OCI-LY1 (cell line): ENCODE measurements at regions not wholly inside any gene's neighbourhood (a gene's known extent, or its start where the extent isn't known, plus 50 kb on each side); places are given as distances from the start of the nearest gene placed in this dataset.

Source experiments
- H2AFZ ChIP-seq: fragments of 200-600 bp; sonication (generic), shearing (Covaris generic); 2 replicates; pipeline ENCODE4 v1.6.0; 2014; ENCODE audit warnings: antibody characterized with exemption, mild to moderate bottlenecking, low read length
- H3F3A ChIP-seq: fragments of 200-600 bp; sonication (generic), shearing (Covaris generic); 2 replicates; pipeline ENCODE4 v1.6.0; 2014; ENCODE audit warnings: mild to moderate bottlenecking, antibody characterized with exemption, low read length, moderate library complexity; ENCODE audit not compliant: insufficient read depth
- H3K27ac ChIP-seq: fragments of 200-600 bp; sonication (generic); 2 replicates; pipeline ENCODE4 v1.5.1; 2014; ENCODE audit warnings: low read length, mixed run types, mild to moderate bottlenecking, low read depth; ENCODE audit not compliant: poor library complexity, severe bottlenecking
- H3K27me3 ChIP-seq: fragments of 200-600 bp; sonication (generic); 2 replicates; pipeline ENCODE4 v1.6.0; 2014; ENCODE audit warnings: antibody characterized with exemption, mild to moderate bottlenecking, low read length, moderate library complexity; ENCODE audit not compliant: insufficient read depth
- H3K36me3 ChIP-seq: fragments of 200-600 bp; sonication (generic); 2 replicates; pipeline ENCODE4 v1.6.1; 2014; ENCODE audit warnings: mild to moderate bottlenecking, antibody characterized with exemption, low read length, moderate library complexity, mixed read lengths; ENCODE audit not compliant: insufficient read depth
- H3K4me1 ChIP-seq: fragments of 200-600 bp; sonication (generic); 2 replicates; pipeline ENCODE4 v1.5.1; 2014; ENCODE audit warnings: mild to moderate bottlenecking, low read length, moderate library complexity; ENCODE audit not compliant: insufficient read depth, severe bottlenecking
- H3K4me2 ChIP-seq: fragments of 200-600 bp; sonication (generic), shearing (Covaris generic); 2 replicates; pipeline ENCODE4 v1.6.1; 2014; ENCODE audit warnings: low read length
- H3K4me3 ChIP-seq: fragments of 200-600 bp; sonication (generic); 2 replicates; pipeline ENCODE4 v1.5.1; 2014; ENCODE audit warnings: low read length, low read depth, mild to moderate bottlenecking, mixed read lengths; ENCODE audit not compliant: poor library complexity, severe bottlenecking
- H3K79me2 ChIP-seq: fragments of 200-600 bp; shearing (Covaris generic); 2 replicates; pipeline ENCODE4 v1.6.1; 2016; ENCODE audit warnings: mixed run types, low read length, mixed read lengths; ENCODE audit not compliant: insufficient read depth
- H3K9ac ChIP-seq: fragments of 200-600 bp; sonication (generic), shearing (Covaris generic); 2 replicates; pipeline ENCODE4 v1.6.1; 2014; ENCODE audit warnings: mild to moderate bottlenecking, low read length, mixed read lengths
- H3K9me2 ChIP-seq: fragments of 200-600 bp; sonication (generic), shearing (Covaris generic); 2 replicates; pipeline ENCODE4 v1.6.1; 2014; ENCODE audit warnings: low read depth, mild to moderate bottlenecking, low read length, mixed read lengths
- H3K9me3 ChIP-seq: fragments of 200-600 bp; shearing (Covaris generic); 2 replicates; pipeline ENCODE4 v1.6.1; 2014; ENCODE audit warnings: low read length, mixed read lengths
- H4K20me1 ChIP-seq: fragments of 200-600 bp; sonication (generic), shearing (Covaris generic); 2 replicates; pipeline ENCODE4 v1.6.0; 2016; ENCODE audit warnings: mild to moderate bottlenecking, low read length; ENCODE audit not compliant: insufficient read depth
- EZH2 ChIP-seq: fragments of 200-600 bp; sonication (generic), shearing (Covaris generic); IDR thresholded peaks from 2 replicates; pipeline ENCODE4 v1.8.0; 2017; ENCODE audit warnings: borderline replicate concordance, mixed run types, mild to moderate bottlenecking, antibody characterized with exemption, low read length, moderate library complexity, mixed read lengths
- TF ChIP-seq, protein P1 (sequence below): fragments of 200-600 bp; sonication (generic), shearing (Covaris generic); IDR thresholded peaks from 2 replicates; pipeline ENCODE4 v1.5.1; 2017; ENCODE audit warnings: mild to moderate bottlenecking, antibody characterized with exemption, low read length, moderate library complexity, mixed read lengths

GRCh38 chr13:34352958-34353357, 535.0 kb downstream of the RFC3 start:
- Histone ChIP-seq H3K27ac (no peak overlapping the region), H3K9ac (no peak overlapping the region), H3K9me2 (no peaks in the 10 kb centered on the region), H3K9me3 (no peaks in the 10 kb centered on the region), H3K4me1 (no peaks in the 10 kb centered on the region), H3K27me3 (no peaks in the 10 kb centered on the region), H3K36me3 (no peaks in the 10 kb centered on the region), H4K20me1 (no peaks in the 10 kb centered on the region), H3K4me3 (no peak overlapping the region), H3F3A (no peaks in the 10 kb centered on the region), H2AFZ (no peak overlapping the region), H3K79me2 (no peaks in the 10 kb centered on the region), H3K4me2 (no peak overlapping the region)
- TF ChIP-seq, protein P1, sequence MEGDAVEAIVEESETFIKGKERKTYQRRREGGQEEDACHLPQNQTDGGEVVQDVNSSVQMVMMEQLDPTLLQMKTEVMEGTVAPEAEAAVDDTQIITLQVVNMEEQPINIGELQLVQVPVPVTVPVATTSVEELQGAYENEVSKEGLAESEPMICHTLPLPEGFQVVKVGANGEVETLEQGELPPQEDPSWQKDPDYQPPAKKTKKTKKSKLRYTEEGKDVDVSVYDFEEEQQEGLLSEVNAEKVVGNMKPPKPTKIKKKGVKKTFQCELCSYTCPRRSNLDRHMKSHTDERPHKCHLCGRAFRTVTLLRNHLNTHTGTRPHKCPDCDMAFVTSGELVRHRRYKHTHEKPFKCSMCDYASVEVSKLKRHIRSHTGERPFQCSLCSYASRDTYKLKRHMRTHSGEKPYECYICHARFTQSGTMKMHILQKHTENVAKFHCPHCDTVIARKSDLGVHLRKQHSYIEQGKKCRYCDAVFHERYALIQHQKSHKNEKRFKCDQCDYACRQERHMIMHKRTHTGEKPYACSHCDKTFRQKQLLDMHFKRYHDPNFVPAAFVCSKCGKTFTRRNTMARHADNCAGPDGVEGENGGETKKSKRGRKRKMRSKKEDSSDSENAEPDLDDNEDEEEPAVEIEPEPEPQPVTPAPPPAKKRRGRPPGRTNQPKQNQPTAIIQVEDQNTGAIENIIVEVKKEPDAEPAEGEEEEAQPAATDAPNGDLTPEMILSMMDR = no peak
- TF ChIP-seq EZH2 = no peak

DNA sequence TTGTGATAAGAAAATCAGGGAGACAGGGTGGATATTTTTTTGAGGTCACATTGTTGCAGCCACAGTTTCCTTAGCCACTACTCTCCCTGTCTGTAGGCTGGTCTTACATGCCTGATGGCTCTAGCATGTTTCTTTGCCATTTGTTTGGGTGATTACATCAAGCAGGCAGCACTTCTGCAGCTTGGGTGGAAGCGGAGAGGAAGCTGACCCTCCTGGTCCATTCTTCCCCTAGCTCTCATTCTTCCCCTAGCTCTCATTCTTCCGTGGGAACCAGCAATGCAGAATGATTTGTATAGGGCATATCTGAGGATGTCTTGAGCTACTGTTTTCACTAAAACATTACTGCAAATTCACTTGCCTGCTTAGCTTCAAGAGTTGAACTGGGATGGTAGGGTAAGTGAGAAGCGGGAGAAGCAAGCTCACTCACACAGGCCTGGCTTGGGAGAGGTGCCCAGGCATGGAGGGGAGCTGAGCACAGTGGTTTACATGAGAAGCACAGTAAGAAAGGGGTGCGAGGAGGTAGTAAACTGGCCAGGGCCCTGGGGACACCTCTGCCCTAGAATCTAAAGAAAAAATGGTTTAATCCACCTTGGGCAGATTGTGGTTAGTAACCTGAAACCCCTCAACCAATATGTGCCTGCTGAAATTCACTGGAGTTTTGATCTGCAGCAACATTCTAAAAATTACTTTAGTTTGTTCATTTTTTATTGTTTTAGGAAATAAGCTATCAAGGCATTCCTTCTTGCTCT, 538.9 kb downstream of the RFC3 start:
- H3K4me2 ChIP-seq = no peak overlapping the region
- no peaks in the 10 kb centered on the region for H4K20me1 ChIP-seq
- H2AFZ ChIP-seq = no peak overlapping the region
- no peaks in the 10 kb centered on the region for H3K4me1 ChIP-seq
- H3K36me3 ChIP-seq = no peaks in the 10 kb centered on the region
- H3F3A ChIP-seq = no peaks in the 10 kb centered on the region
- TF ChIP-seq, protein P1 = no peak
- no peak for TF ChIP-seq EZH2
- no peaks in the 10 kb centered on the region for H3K27me3 ChIP-seq
- H3K9me3 ChIP-seq = no peaks in the 10 kb centered on the region
- H3K4me3 ChIP-seq = no peak overlapping the region
- H3K9me2 ChIP-seq = no peaks in the 10 kb centered on the region
- H3K9ac ChIP-seq = no peak overlapping the region
- no peaks in the 10 kb centered on the region for H3K79me2 ChIP-seq
- H3K27ac ChIP-seq = no peak overlapping the region

DNA sequence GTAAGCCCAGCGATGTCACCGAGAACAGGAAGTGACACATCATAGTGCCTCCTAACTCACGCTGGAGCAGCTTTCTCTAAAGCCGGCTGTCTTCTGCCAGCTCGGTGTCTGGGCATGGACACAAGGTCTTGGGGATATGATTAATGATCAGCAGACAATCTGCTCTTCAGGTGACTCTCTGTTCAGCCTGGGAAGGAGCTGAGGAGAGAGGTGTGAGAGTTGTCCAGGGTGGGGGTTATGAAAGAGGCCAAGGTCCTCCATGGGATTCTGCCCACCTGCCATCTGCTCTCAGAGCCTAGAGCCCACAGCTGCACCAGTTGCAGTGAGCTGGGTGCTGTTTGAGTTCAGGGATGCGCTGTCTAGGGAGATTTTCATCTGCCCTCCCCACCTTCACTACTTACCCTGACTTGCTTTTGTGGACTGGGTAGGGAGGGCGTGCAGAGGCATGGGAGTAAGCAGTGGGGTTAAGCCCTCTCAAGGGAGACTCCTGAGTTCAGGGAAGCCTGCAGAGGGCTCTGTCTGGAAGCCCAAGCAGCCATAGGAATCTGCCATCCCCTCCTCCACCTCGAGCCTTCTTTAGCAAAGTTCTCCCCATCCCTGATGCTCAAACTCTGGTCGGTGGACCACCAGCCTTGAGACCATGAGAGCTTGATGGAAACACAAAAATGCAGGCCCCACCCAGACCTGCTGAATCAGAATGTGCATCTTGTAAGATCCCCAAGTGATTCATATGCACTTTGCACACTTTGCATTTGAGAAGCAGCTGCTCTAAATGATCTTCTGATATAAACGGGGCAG, 539.7 kb downstream of the RFC3 start:
- Histone ChIP-seq H3K27ac (no peak overlapping the region), H3K36me3 (no peaks in the 10 kb centered on the region), H3K79me2 (no peaks in the 10 kb centered on the region), H3F3A (no peaks in the 10 kb centered on the region), H3K9me3 (no peaks in the 10 kb centered on the region), H3K4me1 (no peaks in the 10 kb centered on the region), H4K20me1 (no peaks in the 10 kb centered on the region), H3K9me2 (no peaks in the 10 kb centered on the region), H3K27me3 (no peaks in the 10 kb centered on the region), H3K4me3 (no peak overlapping the region), H3K9ac (no peak overlapping the region), H3K4me2 (no peak overlapping the region), H2AFZ (no peak overlapping the region)
- no peak for TF ChIP-seq EZH2
- TF ChIP-seq, protein P1 = no peak
